DMS53 treated with DMSO at 0.1 percent for 48 hours (cell line): ENCODE measurements at regions not wholly inside any gene's neighbourhood (a gene's known extent, or its start where the extent isn't known, plus 50 kb on each side); places are given as distances from the start of the nearest gene placed in this dataset.

Experiments
- DNase-seq: peaks from one replicate; lab custom pipeline; 2025; ENCODE audit not compliant: unreplicated experiment; lab: John Stamatoyannopoulos, UW

DNA sequence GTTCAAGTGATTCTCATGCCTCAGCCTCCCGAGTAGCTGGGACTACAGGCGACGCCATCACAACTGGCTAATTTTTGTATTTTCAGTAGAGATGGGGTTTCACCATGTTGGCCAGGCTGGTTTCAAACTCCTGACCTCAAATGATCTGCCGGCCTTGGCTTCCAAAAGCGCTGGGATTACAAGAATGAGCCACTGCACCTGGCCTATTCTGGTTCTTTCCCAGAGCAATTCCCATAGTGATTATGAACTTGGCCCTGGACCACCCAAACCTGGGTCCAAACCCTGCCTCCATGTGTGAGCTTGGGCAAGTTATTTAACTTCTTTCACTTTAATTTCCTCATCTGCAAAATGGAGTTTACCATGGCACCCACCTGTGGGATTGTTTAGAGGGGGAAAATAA, 61.5 kb upstream of the HEPHL1 start:
- DNase-seq: no peak

DNA sequence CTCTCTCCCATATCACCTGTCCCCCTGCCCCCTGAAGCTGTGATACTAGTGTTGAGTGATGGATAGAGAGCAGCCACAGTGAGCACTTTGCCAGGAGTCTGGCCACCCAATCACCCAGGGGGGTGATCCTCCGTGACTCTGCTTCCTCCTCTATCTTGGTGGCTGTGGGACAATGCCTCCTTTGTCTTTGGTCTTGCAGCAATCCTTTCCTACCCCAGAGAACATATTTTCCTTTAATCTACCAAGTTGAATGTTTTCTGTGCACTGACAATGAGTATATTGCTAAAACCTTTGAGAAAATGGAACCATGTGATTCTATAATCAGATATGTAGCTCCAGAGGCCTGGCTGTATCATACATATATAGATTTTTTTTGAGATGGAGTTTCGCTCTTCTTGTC, 58.1 kb upstream of the HEPHL1 start:
- no peak for DNase-seq

DNA sequence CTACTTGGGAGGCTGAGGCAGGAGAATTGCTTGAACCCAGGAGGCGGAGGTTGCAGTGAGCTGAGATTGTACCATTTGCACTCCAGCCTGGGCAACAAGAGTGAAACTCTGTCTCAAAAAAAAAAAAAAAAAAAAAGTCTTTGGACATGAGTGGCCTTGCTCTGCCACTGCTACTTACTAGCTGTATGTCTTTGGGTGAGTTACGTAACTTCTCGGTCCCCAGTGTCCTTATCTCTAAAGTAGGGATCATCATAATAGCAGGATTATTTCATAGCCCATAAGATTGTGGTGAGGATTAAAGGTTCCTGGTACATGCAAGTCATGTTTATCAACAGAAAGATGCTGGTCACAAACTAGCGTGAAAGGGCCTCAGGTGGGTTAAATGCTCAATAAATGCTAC, 53.9 kb upstream of the HEPHL1 start:
- no peak for DNase-seq

DNA sequence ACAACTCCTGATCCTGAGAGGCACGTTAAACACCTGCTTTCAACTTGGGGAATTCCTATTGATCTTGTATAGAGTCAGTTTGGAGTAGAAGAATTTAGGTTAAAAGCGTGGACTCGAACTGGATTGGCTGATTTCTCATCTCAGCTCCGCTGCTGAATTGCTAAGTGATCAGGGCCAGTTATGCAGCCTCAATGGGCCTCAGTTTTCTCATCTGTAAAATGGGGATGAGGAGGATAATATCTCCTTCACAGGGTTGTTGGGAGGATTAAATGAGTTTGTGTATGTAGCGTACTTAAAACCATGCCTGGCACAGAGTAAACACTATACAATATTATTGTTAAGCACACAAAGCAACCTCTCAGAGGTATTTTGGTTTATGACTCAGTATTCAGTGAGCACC, 53.2 kb upstream of the HEPHL1 start:
- no peak for DNase-seq

DNA sequence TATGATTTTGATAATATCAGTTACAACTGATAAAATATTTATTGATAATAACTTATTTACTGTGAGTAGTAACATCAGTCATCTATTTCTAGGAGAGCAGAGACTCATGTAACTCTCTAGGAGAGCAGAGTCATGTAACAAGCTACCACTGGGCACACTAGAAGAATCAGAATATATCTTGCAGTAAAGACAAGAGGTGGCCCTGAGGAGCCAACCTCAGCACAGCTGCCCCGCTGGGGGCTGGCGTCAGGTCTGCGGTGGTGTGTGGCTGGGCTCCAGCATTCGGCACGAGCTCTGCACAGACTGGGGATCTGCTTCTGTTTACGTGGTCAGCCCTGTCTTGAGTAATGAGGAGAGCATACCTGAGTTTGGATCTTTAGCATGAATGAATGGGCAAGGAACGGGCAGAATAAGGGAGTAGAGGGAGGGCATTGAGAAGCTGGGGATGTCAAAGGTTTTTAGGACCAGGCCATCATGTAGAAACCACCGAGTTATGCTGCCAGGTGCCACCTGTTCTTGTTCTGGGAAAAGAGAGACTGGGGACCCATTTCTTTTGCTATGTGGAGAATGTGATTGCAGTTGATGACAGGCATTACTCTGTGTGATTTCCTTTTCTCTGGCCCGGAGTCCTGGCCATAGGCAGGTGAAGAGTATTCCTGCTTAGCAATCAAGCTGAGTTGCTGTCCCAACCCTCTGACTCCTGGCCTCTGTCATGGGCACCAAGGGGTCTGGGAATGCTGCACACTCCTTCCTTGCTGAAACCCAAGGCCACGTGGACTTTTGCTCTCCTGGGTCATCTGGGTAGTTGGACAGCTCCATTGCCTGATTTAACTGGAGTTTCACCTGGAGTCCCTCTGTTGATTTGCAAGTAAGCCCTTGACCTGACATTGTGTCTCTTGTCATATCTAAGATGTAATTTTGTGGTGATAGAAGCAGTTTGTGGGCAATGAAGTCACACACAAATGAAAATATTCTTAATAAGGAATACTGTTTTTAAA, 50.9 kb upstream of the HEPHL1 start:
- DNase-seq: no peak
